Sigmoid colon (tissue), 6 donors: ENCODE measurements at regions not wholly inside any gene's neighbourhood (a gene's known extent, or its start where the extent isn't known, plus 50 kb on each side); places are given as distances from the start of the nearest gene placed in this dataset.
A peak's percentile ranks its signal among the peaks of the same experiment; 100 is the strongest.
"Not testable (repeated sequence)": the region's sequence is repeated elsewhere in the genome, so short reads cannot be mapped to it uniquely, and the experiment has no call there.

ENCODE experiments used
- DNase-seq: peaks from one replicate; pipeline ENCODE4 v3.0.0-alpha.2; 2019
- H3K27ac ChIP-seq, 4 donors: fragments of 200-600 bp; sonication (generic); one replicate each; pipeline ENCODE4 v1.5.1; 2016 to 2019; ENCODE audit warnings: mild to moderate bottlenecking in 1 of 4
- H3K27me3 ChIP-seq, 3 donors: fragments of 200-600 bp; sonication (generic); one replicate each; pipeline ENCODE4 v1.5.1; 2019; ENCODE audit warnings: mild to moderate bottlenecking in 1 of 3
- H3K36me3 ChIP-seq, 4 donors: fragments of 200-600 bp; sonication (generic); one replicate each; pipeline ENCODE4 v1.5.1; 2016 to 2019
- H3K4me1 ChIP-seq, 4 donors: fragments of 200-600 bp; sonication (generic); one replicate each; pipeline ENCODE4 v1.5.1; 2017 to 2019
- H3K4me3 ChIP-seq, 4 donors: fragments of 200-600 bp; sonication (generic); one replicate each; pipeline ENCODE4 v1.5.1; 2017 to 2019; ENCODE audit warnings: mild to moderate bottlenecking in 2 of 4, moderate library complexity in 1 of 4
- H3K9me3 ChIP-seq, 4 donors: fragments of 200-600 bp in 3 of 4; sonication (generic) in 3 of 4; one replicate each; pipeline versions ENCODE4 v1.5.1 to v1.6.1; 2013 to 2019
- EP300 ChIP-seq, 4 donors: sonication (generic); formaldehyde crosslinking; IDR thresholded peaks; one replicate each; pipeline ENCODE4 v1.6.1; 2017; ENCODE audit warnings: antibody characterized with exemption in 4 of 4
- POLR2A ChIP-seq, 2 donors: fragments of 450-650 bp; IDR thresholded peaks; one replicate each; pipeline ENCODE4 v1.6.1; 2016; ENCODE audit warnings: antibody characterized with exemption in 2 of 2, mild to moderate bottlenecking in 2 of 2, moderate library complexity in 2 of 2
- POLR2AphosphoS5 ChIP-seq, 4 donors: sonication (generic); formaldehyde crosslinking; IDR thresholded peaks; one replicate each; pipeline ENCODE4 v1.6.1; 2017; ENCODE audit warnings: antibody characterized with exemption in 4 of 4
- WGBS, 2 donors: extraction: QIAGEN DNeasy Blood & Tissue Kit; methylation state at CpG; one replicate each; pipeline ENCODE4 v1.1.7; 2013; 5-methylcytosine and 5-hydroxymethylcytosine counted together
- intact Hi-C: fragments of 100-400 bp; cut with DNase I; formaldehyde crosslinking; loops from one replicate; pipeline ENCODE4 v1.15.1; 2023
- TF ChIP-seq, protein P1 (sequence below), 4 experiments: fragments of 450-650 bp in 3 of 4; fragments of 200-600 bp in 1 of 4; IDR thresholded peaks; one replicate each; pipeline ENCODE4 v1.5.1; 2016 to 2019; ENCODE audit warnings: antibody characterized with exemption in 4 of 4, mild to moderate bottlenecking in 3 of 4, moderate library complexity in 2 of 4
- donor health status: healthy with polysubstance abuse.
- donor health status: healthy.

DNA sequence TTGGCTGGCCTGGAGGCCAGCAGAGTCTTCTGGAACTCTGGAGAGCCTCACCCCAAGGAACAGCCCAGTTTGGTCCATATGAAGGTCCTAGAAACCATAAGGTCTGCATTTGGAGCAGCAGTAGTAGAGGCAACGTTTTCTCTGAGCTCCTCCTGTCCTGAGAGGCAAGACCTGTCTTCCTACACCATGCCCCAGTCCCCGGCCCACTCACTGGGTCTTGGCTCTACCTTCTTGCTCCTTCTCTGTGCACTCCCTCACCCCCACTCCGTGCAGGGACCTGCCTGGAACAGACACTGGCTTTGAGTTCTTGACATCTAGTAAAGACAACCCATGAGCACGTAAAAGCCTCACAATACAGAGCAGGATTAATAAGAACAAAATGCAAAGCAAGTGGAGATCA lies 76.6 kb downstream of the CHRD start:
- no peaks in the 10 kb centered on the region for H3K4me1 ChIP-seq
- H3K27me3 ChIP-seq: no peaks in the 10 kb centered on the region
- no peaks in the 10 kb centered on the region for H3K9me3 ChIP-seq
- H3K36me3 ChIP-seq: no peaks in the 10 kb centered on the region
- no peak for DNase-seq
- WGBS, 2 donors: 68% methylated on average over 4 of the region's 4 CpGs
- no peak overlapping the region for H3K27ac ChIP-seq
- H3K4me3 ChIP-seq: no peak overlapping the region
- TF ChIP-seq, protein P1, sequence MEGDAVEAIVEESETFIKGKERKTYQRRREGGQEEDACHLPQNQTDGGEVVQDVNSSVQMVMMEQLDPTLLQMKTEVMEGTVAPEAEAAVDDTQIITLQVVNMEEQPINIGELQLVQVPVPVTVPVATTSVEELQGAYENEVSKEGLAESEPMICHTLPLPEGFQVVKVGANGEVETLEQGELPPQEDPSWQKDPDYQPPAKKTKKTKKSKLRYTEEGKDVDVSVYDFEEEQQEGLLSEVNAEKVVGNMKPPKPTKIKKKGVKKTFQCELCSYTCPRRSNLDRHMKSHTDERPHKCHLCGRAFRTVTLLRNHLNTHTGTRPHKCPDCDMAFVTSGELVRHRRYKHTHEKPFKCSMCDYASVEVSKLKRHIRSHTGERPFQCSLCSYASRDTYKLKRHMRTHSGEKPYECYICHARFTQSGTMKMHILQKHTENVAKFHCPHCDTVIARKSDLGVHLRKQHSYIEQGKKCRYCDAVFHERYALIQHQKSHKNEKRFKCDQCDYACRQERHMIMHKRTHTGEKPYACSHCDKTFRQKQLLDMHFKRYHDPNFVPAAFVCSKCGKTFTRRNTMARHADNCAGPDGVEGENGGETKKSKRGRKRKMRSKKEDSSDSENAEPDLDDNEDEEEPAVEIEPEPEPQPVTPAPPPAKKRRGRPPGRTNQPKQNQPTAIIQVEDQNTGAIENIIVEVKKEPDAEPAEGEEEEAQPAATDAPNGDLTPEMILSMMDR (IDR thresholded peaks at IDR 0.05): no peak
- no peak for TF ChIP-seq POLR2AphosphoS5 (IDR thresholded peaks at IDR 0.05)
- intact Hi-C loops: no loop called here

DNA sequence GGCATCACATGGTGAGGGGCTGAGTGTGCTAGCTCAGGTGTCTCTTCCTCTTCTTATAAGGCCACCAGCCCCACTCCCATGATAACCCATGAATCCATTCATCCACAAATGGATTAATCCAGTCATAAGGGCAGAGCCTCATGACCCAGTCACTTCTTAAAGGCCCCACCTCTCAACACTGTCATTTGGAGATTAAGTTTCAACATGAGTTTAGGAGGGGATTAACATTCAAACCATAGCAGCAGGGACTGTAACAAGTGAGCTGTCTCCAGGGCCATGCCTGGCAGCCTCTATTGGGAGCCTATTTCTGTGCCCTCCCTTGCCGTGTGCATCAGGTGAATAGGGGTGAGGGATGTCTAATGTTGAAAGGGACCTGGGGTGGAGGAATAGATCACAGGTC lies 77.5 kb downstream of the CHRD start:
- H3K4me3 ChIP-seq: no peak overlapping the region
- no peaks in the 10 kb centered on the region for H3K4me1 ChIP-seq
- no peak for DNase-seq
- TF ChIP-seq POLR2A (IDR thresholded peaks at IDR 0.05) (no peak), EP300 (IDR thresholded peaks at IDR 0.05) (no peak), POLR2AphosphoS5 (IDR thresholded peaks at IDR 0.05) (no peak)
- TF ChIP-seq, protein P1 (IDR thresholded peaks at IDR 0.05): no peak
- intact Hi-C loops: no loop called here
- WGBS, 2 donors: 93 to 96% methylated on average over 1 of the region's 1 CpG
- H3K27ac ChIP-seq: no peak overlapping the region
- H3K27me3 ChIP-seq: no peaks in the 10 kb centered on the region
- H3K36me3 ChIP-seq: no peaks in the 10 kb centered on the region
- H3K9me3 ChIP-seq: no peaks in the 10 kb centered on the region

DNA sequence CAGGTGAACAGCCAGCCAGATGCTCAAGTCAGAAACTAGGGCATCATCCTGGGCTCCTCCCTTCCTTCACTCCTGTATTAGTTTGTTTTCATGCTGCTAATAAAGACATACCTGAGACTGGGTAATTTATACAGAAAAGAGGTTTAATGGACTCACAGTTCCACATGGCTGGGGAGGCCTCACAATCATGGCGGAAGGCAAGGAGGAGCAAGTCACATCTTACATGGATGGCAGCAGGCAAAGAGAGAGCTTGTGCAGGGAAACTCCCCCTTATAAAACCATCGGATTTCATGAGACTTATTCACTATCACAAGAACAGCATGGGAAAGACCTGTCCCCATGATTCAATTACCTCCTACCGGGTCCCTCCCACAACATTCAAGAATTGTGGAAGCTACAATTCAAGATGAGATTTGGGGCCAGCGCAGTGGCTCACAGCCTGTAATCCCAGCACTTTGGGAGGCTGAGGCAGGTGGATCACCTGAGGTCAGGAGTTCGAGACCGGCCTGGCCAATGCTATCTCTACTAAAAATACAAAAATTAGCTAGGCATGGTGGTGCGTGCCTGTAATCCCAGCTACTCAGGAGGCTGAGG lies 78.0 kb downstream of the CHRD start:
- H3K9me3 ChIP-seq, H3K27ac ChIP-seq, H3K27me3 ChIP-seq, H3K36me3 ChIP-seq, DNase-seq, H3K4me1 ChIP-seq, intact Hi-C loops, H3K4me3 ChIP-seq: not testable (repeated sequence)
- WGBS, 2 donors: 94 to 97% methylated on average over 7 of the region's 7 CpGs

DNA sequence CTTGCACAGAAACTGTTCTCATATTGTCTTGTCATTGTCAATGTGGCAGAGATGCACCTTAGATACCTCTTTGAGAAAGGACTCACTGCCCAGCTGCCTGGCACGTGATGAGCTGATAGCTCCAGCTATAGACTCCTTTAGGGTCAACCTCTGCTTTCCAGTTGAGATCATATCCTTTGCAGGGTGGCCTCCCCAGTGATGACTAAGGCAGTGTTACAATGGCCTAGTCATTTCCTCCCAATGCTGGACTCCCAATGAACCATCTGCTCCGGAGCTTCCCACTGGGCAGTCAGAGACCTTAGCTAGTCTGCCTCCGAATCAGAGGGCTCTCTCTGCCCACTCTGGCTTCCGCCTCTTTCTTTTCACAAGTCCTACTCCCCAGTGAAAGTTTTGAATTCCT lies 79.5 kb downstream of the CHRD start:
- H3K27me3 ChIP-seq: no peaks in the 10 kb centered on the region
- intact Hi-C loops: no loop called here
- no peaks in the 10 kb centered on the region for H3K36me3 ChIP-seq
- no peak overlapping the region for H3K27ac ChIP-seq
- WGBS, 2 donors: 69 to 80% methylated on average over 4 of the region's 4 CpGs
- H3K9me3 ChIP-seq: no peaks in the 10 kb centered on the region
- DNase-seq: no peak
- TF ChIP-seq EP300 (IDR thresholded peaks at IDR 0.05): no peak
- H3K4me1 ChIP-seq: no peaks in the 10 kb centered on the region
- H3K4me3 ChIP-seq: no peak overlapping the region

DNA sequence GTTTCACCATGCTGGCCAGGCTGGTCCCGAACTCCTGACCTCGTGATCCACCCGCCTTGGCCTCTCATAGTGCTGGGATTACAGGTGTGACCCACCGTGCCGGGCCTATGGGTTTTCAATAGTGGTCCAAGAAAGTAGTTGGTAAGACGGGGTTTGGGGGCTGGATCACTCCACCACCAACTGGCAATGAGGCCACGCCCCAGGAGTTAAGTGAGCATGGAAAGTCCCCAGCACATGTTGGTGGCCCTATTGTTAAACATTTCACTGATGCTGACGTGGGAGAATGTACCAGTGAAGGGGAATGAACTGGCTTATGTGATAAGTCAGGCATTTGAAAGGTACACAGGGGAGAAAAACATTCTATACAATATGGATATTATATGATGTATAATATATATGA lies 80.4 kb downstream of the CHRD start:
- TF ChIP-seq, protein P1 (IDR thresholded peaks at IDR 0.05): no peak
- TF ChIP-seq POLR2AphosphoS5 (IDR thresholded peaks at IDR 0.05) (no peak), EP300 (IDR thresholded peaks at IDR 0.05) (no peak), POLR2A (IDR thresholded peaks at IDR 0.05) (no peak)
- Histone ChIP-seq H3K4me3 (no peak overlapping the region), H3K27me3 (no peaks in the 10 kb centered on the region), H3K27ac (no peak overlapping the region), H3K4me1 (no peaks in the 10 kb centered on the region), H3K36me3 (no peaks in the 10 kb centered on the region), H3K9me3 (no peaks in the 10 kb centered on the region)
- WGBS, 2 donors: 82 to 86% methylated on average over 8 of the region's 8 CpGs
- DNase-seq: no peak
- intact Hi-C loops: no loop called here

DNA sequence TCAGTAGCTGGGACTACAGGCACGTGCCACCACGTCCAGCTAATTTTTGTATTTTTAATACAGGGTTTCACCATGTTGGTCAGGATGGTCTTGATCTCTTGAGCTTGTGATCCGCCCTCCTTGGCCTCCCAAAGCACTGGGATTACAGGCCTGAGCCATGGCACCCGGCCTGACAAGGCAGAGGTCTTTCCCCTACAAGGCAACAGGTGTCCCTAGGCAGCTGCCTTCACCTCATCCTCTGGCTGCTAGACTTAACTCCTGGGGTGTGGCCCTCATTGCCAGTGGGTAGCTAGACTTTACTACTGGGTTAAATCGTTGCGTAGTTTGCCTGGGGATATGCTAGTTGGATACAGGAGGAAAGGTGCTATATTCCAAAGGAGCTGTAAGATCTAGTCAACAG lies 81.4 kb downstream of the CHRD start:
- H3K4me3 ChIP-seq: no peak overlapping the region
- TF ChIP-seq, protein P1 (IDR thresholded peaks at IDR 0.05): no peak
- no peak for TF ChIP-seq POLR2AphosphoS5 (IDR thresholded peaks at IDR 0.05)
- no peak for TF ChIP-seq EP300 (IDR thresholded peaks at IDR 0.05)
- no peak for TF ChIP-seq POLR2A (IDR thresholded peaks at IDR 0.05)
- intact Hi-C loops: no loop called here
- H3K27ac ChIP-seq: no peak overlapping the region
- H3K36me3 ChIP-seq: no peaks in the 10 kb centered on the region
- no peaks in the 10 kb centered on the region for H3K4me1 ChIP-seq
- no peaks in the 10 kb centered on the region for H3K9me3 ChIP-seq
- DNase-seq: peak; percentile 26
- WGBS, 2 donors: 59 to 89% methylated on average over 6 of the region's 6 CpGs
- no peaks in the 10 kb centered on the region for H3K27me3 ChIP-seq
